KMS-11 (cell line): ENCODE measurements at regions not wholly inside any gene's neighbourhood (a gene's known extent, or its start where the extent isn't known, plus 50 kb on each side); places are given as distances from the start of the nearest gene placed in this dataset.

Source experiments
- H2AFZ ChIP-seq: fragments of 200-600 bp; sonication (generic); 2 replicates; pipeline ENCODE4 v1.6.1; 2016; ENCODE audit warnings: antibody characterized with exemption, mixed run types, low read depth
- H3K27ac ChIP-seq: fragments of 200-600 bp; sonication (generic); 2 replicates; pipeline ENCODE4 v1.6.1; 2016; ENCODE audit warnings: mild to moderate bottlenecking, mixed run types
- H3K27me3 ChIP-seq: fragments of 200-600 bp; sonication (generic); 2 replicates; pipeline ENCODE4 v1.6.1; 2017; ENCODE audit warnings: mild to moderate bottlenecking, low read depth, mixed run types, moderate library complexity; ENCODE audit not compliant: insufficient read depth
- H3K36me3 ChIP-seq: fragments of 200-600 bp; sonication (generic); 2 replicates; pipeline ENCODE4 v1.6.1; 2017; ENCODE audit warnings: mild to moderate bottlenecking, mixed run types; ENCODE audit not compliant: insufficient read depth
- H3K4me1 ChIP-seq: fragments of 200-600 bp; sonication (generic); 2 replicates; pipeline ENCODE4 v1.6.1; 2016; ENCODE audit warnings: mild to moderate bottlenecking, low read depth, mixed run types; ENCODE audit not compliant: poor library complexity, severe bottlenecking
- H3K4me2 ChIP-seq: fragments of 200-600 bp; sonication (generic); 2 replicates; pipeline ENCODE4 v1.7.0; 2016; ENCODE audit warnings: mild to moderate bottlenecking, mixed run types
- H3K4me3 ChIP-seq: fragments of 200-600 bp; sonication (generic); IDR thresholded peaks from 2 replicates; pipeline ENCODE4 v1.6.1; 2017; ENCODE audit warnings: low read depth, low read length, mixed read lengths; ENCODE audit not compliant: insufficient read depth
- H3K79me2 ChIP-seq: fragments of 200-600 bp; sonication (generic); 2 replicates; pipeline ENCODE4 v1.6.1; 2016; ENCODE audit warnings: low read depth, mixed run types; ENCODE audit not compliant: insufficient read depth
- H3K9ac ChIP-seq: fragments of 200-600 bp; sonication (generic); 2 replicates; pipeline ENCODE4 v1.6.1; 2016; ENCODE audit warnings: mild to moderate bottlenecking, mixed run types
- H4K20me1 ChIP-seq: fragments of 200-600 bp; sonication (generic); 2 replicates; pipeline ENCODE4 v1.6.1; 2016; ENCODE audit warnings: mild to moderate bottlenecking, mixed run types; ENCODE audit not compliant: insufficient read depth
- CTCF ChIP-seq: fragments of 200-600 bp; sonication (generic); conservative IDR thresholded peaks from 2 replicates; pipeline ENCODE4 v1.6.1; 2017; ENCODE audit warnings: low read depth, mild to moderate bottlenecking, antibody characterized with exemption, low read length, moderate library complexity, mixed read lengths

- Histone ChIP-seq H2AFZ (no peak overlapping the region), H3K4me1 (no peaks in the 10 kb centered on the region), H4K20me1 (no peaks in the 10 kb centered on the region), H3K36me3 (no peaks in the 10 kb centered on the region), H3K4me3 (no peak overlapping the region), H3K4me2 (no peak overlapping the region), H3K27me3 (no peaks in the 10 kb centered on the region), H3K79me2 (no peaks in the 10 kb centered on the region), H3K27ac (no peak overlapping the region), H3K9ac (no peak overlapping the region)
- peak; percentile 43 for TF ChIP-seq CTCF
Observed at GRCh38 chr2:79275197-79275596, 115.6 kb upstream of the REG3A start.

- TF ChIP-seq CTCF = no peak
- H3K4me1 ChIP-seq = no peaks in the 10 kb centered on the region
- no peaks in the 10 kb centered on the region for H3K36me3 ChIP-seq
- H2AFZ ChIP-seq = no peak overlapping the region
- H3K4me3 ChIP-seq = no peak overlapping the region
- H3K9ac ChIP-seq = no peak overlapping the region
- no peak overlapping the region for H3K27ac ChIP-seq
- no peaks in the 10 kb centered on the region for H3K27me3 ChIP-seq
- no peak overlapping the region for H3K4me2 ChIP-seq
- no peaks in the 10 kb centered on the region for H4K20me1 ChIP-seq
- no peaks in the 10 kb centered on the region for H3K79me2 ChIP-seq
Observed at GRCh38 chr2:79272616-79273015, 113.1 kb upstream of the REG3A start.

GRCh38 chr2:79271456-79271855 lies 111.9 kb upstream of the REG3A start:
- Histone ChIP-seq H3K4me3 (no peak overlapping the region), H3K9ac (no peak overlapping the region), H3K36me3 (no peaks in the 10 kb centered on the region), H3K27ac (no peak overlapping the region), H4K20me1 (no peaks in the 10 kb centered on the region), H3K27me3 (no peaks in the 10 kb centered on the region), H2AFZ (no peak overlapping the region), H3K4me1 (no peaks in the 10 kb centered on the region), H3K79me2 (no peaks in the 10 kb centered on the region), H3K4me2 (no peak overlapping the region)
- no peak for TF ChIP-seq CTCF

- Histone ChIP-seq H3K4me3 (no peak overlapping the region), H3K4me2 (peak overlapping the region; percentile 33; the same call in 1 of the 2 replicates), H3K27me3 (no peaks in the 10 kb centered on the region), H4K20me1 (no peaks in the 10 kb centered on the region), H3K79me2 (no peaks in the 10 kb centered on the region), H3K27ac (no peak overlapping the region), H2AFZ (no peak overlapping the region), H3K36me3 (no peaks in the 10 kb centered on the region), H3K9ac (no peak overlapping the region), H3K4me1 (peaks cover 56% of the 10 kb centered on the region)
- no peak for TF ChIP-seq CTCF
Observed at GRCh38 chr2:79260848-79261247, 101.3 kb upstream of the REG3A start.
